ENCODE measurements at regions not wholly inside any gene's neighbourhood (a gene's known extent, or its start where the extent isn't known, plus 50 kb on each side); places are given as distances from the start of the nearest gene placed in this dataset.

DNA sequence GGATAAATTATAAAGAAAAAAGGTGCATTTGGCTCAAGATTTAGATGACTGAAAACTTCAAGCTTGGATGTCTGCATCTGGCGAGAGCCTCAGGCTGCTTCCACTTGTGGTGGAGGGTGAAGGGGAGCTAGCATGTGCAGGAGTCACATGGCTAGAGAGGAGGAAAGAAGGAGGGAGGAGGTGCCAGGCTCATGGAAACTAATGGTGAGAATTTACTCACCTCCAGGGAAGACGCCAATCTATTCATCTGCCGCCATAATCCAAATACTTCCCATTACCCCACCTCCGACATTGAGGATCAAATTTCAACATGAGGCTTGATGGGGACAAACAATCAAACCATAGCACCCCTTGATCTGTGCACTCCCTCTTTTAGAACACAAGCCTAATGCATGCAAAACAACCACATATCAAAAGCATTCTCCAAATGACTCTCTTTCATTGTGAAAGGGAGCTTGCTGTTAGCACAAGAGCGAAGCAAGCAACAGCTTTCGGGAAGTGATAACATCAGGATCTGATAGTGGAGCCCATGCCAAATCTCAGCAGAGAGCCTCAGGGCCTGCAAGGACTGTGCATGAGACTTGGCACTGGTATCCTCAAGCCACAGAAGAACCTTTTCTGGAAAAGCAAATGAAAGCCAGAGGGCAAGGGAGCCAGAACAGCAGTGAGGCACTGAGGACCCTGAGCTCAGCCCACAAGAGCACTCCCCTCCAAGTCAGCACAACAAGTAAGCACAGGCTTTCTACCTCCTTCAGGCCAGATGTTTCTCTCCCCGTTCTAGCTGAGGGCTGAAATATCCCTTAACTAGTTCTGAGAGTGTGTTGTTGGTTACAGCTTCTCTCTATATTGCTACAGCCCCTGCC, 50.2 kb upstream of the THBS1 start:
- no peak for DNase-seq
